ENCODE measurements at regions not wholly inside any gene's neighbourhood (a gene's known extent, or its start where the extent isn't known, plus 50 kb on each side); places are given as distances from the start of the nearest gene placed in this dataset.

DNA sequence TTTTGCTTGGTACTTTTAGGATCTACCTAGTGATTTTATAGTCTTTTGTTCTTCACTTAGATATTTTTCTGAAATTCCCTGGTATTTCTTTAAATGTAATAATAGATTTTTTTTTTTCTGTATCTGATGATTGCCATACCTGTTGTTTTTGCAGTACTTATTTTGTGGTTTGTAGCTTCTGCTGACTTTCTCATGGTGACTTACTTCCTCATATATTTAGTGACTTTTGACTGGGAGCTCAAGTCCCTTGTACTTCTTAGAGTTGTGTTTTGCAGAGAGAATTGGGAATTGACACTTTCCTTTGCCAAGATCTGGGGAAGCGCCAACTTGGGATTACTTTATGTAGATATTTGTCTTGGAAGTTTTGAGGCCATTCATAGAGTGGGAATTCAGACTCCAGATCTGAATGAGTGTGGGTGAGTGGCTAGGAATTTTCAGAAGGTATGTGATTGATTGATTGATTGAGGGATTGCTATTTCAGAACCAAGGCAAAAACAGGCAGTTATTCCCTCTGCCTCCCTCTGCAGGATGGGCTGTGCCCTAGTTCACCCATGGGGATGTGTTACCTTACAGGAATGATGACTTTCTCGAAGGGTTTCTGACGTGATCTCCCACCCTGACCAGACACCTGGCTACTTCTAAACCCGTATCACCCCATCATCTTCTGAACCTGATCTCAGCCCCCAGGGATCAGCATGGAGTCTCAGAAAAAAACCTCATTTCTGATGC, 219.5 kb downstream of the URB2 start:
- no peaks in the 10 kb centered on the region for H3K9me3 ChIP-seq
- DNase-seq (ENCODE audit: low read depth in 1 of 2, low spot score in 1 of 2), result no peak
- H3K4me2 ChIP-seq, result no peak overlapping the region; the same call in 2 of the 3 replicates
- WGBS (ENCODE audit: missing lambda C conversion rate), result 32% methylated on average over 4 of the region's 4 CpGs
- ChIA-PET POLR2A (no interaction called here), CTCF (interaction anchor here (1.6 kb wide), 1 partner anchor 16 kb away, joined by 3 read pairs; no protein-coding TSS in a partner anchor)
- TF ChIP-seq RNF2 (IDR thresholded peaks at IDR 0.05; ENCODE audit: borderline replicate concordance, low read depth) (no peak), MAZ (IDR thresholded peaks at IDR 0.05; ENCODE audit: borderline replicate concordance, low read depth, low read length) (no peak), FOSB (CRISPR knock-in tag; IDR thresholded peaks at IDR 0.05) (no peak), HEYL (CRISPR knock-in tag; IDR thresholded peaks at IDR 0.05) (no peak), KDM5A (IDR thresholded peaks at IDR 0.05) (no peak), RCOR1 (IDR thresholded peaks at IDR 0.05; ENCODE audit: low read depth, low read length) (no peak), ZSCAN20 (CRISPR knock-in tag; IDR thresholded peaks at IDR 0.05) (no peak), JUN (IDR thresholded peaks at IDR 0.05) (no peak), EHMT2 (IDR thresholded peaks at IDR 0.05; ENCODE audit: low read depth) (no peak), REST (IDR thresholded peaks at IDR 0.05) (no peak), SMC3 (IDR thresholded peaks at IDR 0.05) (no peak), CBX8 (IDR thresholded peaks at IDR 0.05) (no peak), PHF8 (IDR thresholded peaks at IDR 0.05; ENCODE audit: borderline replicate concordance, low read depth) (no peak), HDAC2 (IDR thresholded peaks at IDR 0.05) (no peak), FOXS1 (CRISPR knock-in tag; IDR thresholded peaks at IDR 0.05) (no peak), CHD4 (IDR thresholded peaks at IDR 0.05; ENCODE audit: borderline replicate concordance) (no peak), RARB (CRISPR knock-in tag; IDR thresholded peaks at IDR 0.05) (no peak)
- TF ChIP-seq, protein P1, sequence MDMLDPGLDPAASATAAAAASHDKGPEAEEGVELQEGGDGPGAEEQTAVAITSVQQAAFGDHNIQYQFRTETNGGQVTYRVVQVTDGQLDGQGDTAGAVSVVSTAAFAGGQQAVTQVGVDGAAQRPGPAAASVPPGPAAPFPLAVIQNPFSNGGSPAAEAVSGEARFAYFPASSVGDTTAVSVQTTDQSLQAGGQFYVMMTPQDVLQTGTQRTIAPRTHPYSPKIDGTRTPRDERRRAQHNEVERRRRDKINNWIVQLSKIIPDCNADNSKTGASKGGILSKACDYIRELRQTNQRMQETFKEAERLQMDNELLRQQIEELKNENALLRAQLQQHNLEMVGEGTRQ (IDR thresholded peaks at IDR 0.05), result no peak
- TF ChIP-seq, protein P2, sequence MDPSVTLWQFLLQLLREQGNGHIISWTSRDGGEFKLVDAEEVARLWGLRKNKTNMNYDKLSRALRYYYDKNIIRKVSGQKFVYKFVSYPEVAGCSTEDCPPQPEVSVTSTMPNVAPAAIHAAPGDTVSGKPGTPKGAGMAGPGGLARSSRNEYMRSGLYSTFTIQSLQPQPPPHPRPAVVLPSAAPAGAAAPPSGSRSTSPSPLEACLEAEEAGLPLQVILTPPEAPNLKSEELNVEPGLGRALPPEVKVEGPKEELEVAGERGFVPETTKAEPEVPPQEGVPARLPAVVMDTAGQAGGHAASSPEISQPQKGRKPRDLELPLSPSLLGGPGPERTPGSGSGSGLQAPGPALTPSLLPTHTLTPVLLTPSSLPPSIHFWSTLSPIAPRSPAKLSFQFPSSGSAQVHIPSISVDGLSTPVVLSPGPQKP (IDR thresholded peaks at IDR 0.05; ENCODE audit: low read depth, low read length), result no peak
- no peak for FAIRE-seq
- ATAC-seq, result no peak
- H3K4me1 ChIP-seq, result peaks cover 14% of the 10 kb centered on the region; the same call in 1 of the 3 replicates
- H3K27ac ChIP-seq, result peak overlapping the region in 1 of 2 experiments; percentile 12; a peak in 1 of 6 replicates
- no peak overlapping the region for H3K4me3 ChIP-seq

GRCh38 chr1:229846351-229846750, 220.3 kb downstream of the URB2 start:
- Histone ChIP-seq H3K9me3 (no peaks in the 10 kb centered on the region), H3K4me2 (no peak overlapping the region), H3K4me3 (no peak overlapping the region), H3K27ac (peak overlapping the region in 1 of 2 experiments; percentile 12; a peak in 1 of 6 replicates), H3K4me1 (peaks cover 14% of the 10 kb centered on the region; the same call in 1 of the 3 replicates)
- CTCF ChIA-PET, result interaction anchor here (1.6 kb wide), 1 partner anchor 16 kb away, joined by 3 read pairs; no protein-coding TSS in a partner anchor
- WGBS (ENCODE audit: missing lambda C conversion rate), result 60% methylated on average over 5 of the region's 5 CpGs
- FAIRE-seq (no peak), DNase-seq (ENCODE audit: low read depth in 1 of 2, low spot score in 1 of 2) (no peak), ATAC-seq (no peak)
- POLR2A ChIA-PET, result no interaction called here
- TF ChIP-seq HDAC2 (IDR thresholded peaks at IDR 0.05), result no peak
- no peak for TF ChIP-seq EP300 (IDR thresholded peaks at IDR 0.05)
- TF ChIP-seq ZFP36 (IDR thresholded peaks at IDR 0.05; ENCODE audit: borderline replicate concordance, partially characterized antibody), result no peak
- TF ChIP-seq CBX2 (IDR thresholded peaks at IDR 0.05; ENCODE audit: borderline replicate concordance, low read depth), result no peak
- TF ChIP-seq RNF2 (IDR thresholded peaks at IDR 0.05; ENCODE audit: borderline replicate concordance, low read depth), result no peak
- TF ChIP-seq POLR2A (IDR thresholded peaks at IDR 0.05; ENCODE audit: low read length), result no peak
- no peak for TF ChIP-seq CHD2 (IDR thresholded peaks at IDR 0.05; ENCODE audit: low read length, partially characterized antibody)
- TF ChIP-seq TFCP2L1 (CRISPR knock-in tag; IDR thresholded peaks at IDR 0.05), result no peak
- no peak for TF ChIP-seq EHMT2 (IDR thresholded peaks at IDR 0.05; ENCODE audit: low read depth)
- no peak for TF ChIP-seq ZNF302 (CRISPR knock-in tag; IDR thresholded peaks at IDR 0.05)
- TF ChIP-seq, protein P3, sequence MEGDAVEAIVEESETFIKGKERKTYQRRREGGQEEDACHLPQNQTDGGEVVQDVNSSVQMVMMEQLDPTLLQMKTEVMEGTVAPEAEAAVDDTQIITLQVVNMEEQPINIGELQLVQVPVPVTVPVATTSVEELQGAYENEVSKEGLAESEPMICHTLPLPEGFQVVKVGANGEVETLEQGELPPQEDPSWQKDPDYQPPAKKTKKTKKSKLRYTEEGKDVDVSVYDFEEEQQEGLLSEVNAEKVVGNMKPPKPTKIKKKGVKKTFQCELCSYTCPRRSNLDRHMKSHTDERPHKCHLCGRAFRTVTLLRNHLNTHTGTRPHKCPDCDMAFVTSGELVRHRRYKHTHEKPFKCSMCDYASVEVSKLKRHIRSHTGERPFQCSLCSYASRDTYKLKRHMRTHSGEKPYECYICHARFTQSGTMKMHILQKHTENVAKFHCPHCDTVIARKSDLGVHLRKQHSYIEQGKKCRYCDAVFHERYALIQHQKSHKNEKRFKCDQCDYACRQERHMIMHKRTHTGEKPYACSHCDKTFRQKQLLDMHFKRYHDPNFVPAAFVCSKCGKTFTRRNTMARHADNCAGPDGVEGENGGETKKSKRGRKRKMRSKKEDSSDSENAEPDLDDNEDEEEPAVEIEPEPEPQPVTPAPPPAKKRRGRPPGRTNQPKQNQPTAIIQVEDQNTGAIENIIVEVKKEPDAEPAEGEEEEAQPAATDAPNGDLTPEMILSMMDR (IDR thresholded peaks at IDR 0.05), result no peak
- TF ChIP-seq JUNB (IDR thresholded peaks at IDR 0.05), result no peak
- no peak for TF ChIP-seq SREBF2 (IDR thresholded peaks at IDR 0.05)
- TF ChIP-seq CHD4 (IDR thresholded peaks at IDR 0.05; ENCODE audit: borderline replicate concordance), result no peak
- TF ChIP-seq NR3C1 (IDR thresholded peaks at IDR 0.05), result no peak
- TF ChIP-seq CBX8 (IDR thresholded peaks at IDR 0.05), result no peak
